GDM1 (cell line): ENCODE measurements at regions not wholly inside any gene's neighbourhood (a gene's known extent, or its start where the extent isn't known, plus 50 kb on each side); places are given as distances from the start of the nearest gene placed in this dataset.
"Not testable (repeated sequence)": the region's sequence is repeated elsewhere in the genome, so short reads cannot be mapped to it uniquely, and the experiment has no call there.

Experiments used
- DNase-seq: peaks from one replicate; lab custom pipeline; 2025; lab: John Stamatoyannopoulos, UW

GRCh38 chr4:188663369-188663768 is 524.1 kb downstream of the TRIML1 start:
- no peak for DNase-seq

- DNase-seq: no peak
Measured at GRCh38 chr4:188665491-188666457, 526.5 kb downstream of the TRIML1 start.

GRCh38 chr4:188678691-188679090 is 539.5 kb downstream of the TRIML1 start:
- DNase-seq: not testable (repeated sequence)

- no peak for DNase-seq
Measured at GRCh38 chr4:188680004-188680666, 540.9 kb downstream of the TRIML1 start.

- DNase-seq: no peak
Measured at GRCh38 chr4:188680667-188681063, 541.4 kb downstream of the TRIML1 start.

GRCh38 chr4:188682321-188682720 is 543.1 kb downstream of the TRIML1 start:
- no peak for DNase-seq

- DNase-seq: no peak
Measured at GRCh38 chr4:188683571-188683970, 544.3 kb downstream of the TRIML1 start.

- DNase-seq: no peak
Measured at GRCh38 chr4:188688956-188689355, 549.7 kb downstream of the TRIML1 start.

GRCh38 chr4:188691811-188692210 is 552.6 kb downstream of the TRIML1 start:
- DNase-seq: no peak

- DNase-seq: no peak
Measured at GRCh38 chr4:188695261-188695660, 556.0 kb downstream of the TRIML1 start.

GRCh38 chr4:188697243-188697642 is 558.0 kb downstream of the TRIML1 start:
- no peak for DNase-seq

GRCh38 chr4:188701952-188702351 is 562.7 kb downstream of the TRIML1 start:
- no peak for DNase-seq

- no peak for DNase-seq
Measured at GRCh38 chr4:188704288-188704687, 565.0 kb downstream of the TRIML1 start.

GRCh38 chr4:188707036-188707435 is 567.8 kb downstream of the TRIML1 start:
- no peak for DNase-seq

GRCh38 chr4:188714501-188714900 is 575.3 kb downstream of the TRIML1 start:
- no peak for DNase-seq

GRCh38 chr4:188714907-188715306 is 575.7 kb downstream of the TRIML1 start:
- no peak for DNase-seq

- DNase-seq: no peak
Measured at GRCh38 chr4:188717661-188718060, 578.4 kb downstream of the TRIML1 start.

GRCh38 chr4:188719794-188720193 is 580.6 kb downstream of the TRIML1 start:
- no peak for DNase-seq

GRCh38 chr4:188722911-188723310 is 583.7 kb downstream of the TRIML1 start:
- no peak for DNase-seq

GRCh38 chr4:188727746-188728145 is 588.5 kb downstream of the TRIML1 start:
- DNase-seq: no peak

GRCh38 chr4:188728359-188728758 is 589.1 kb downstream of the TRIML1 start:
- no peak for DNase-seq

- DNase-seq: no peak
Measured at GRCh38 chr4:188732131-188732530, 592.9 kb downstream of the TRIML1 start.

- no peak for DNase-seq
Measured at GRCh38 chr4:188735082-188735481, 595.8 kb downstream of the TRIML1 start.
